Motor neuron (in vitro differentiated cells): ENCODE measurements at regions not wholly inside any gene's neighbourhood (a gene's known extent, or its start where the extent isn't known, plus 50 kb on each side); places are given as distances from the start of the nearest gene placed in this dataset.
A peak's percentile ranks its signal among the peaks of the same experiment; 100 is the strongest.

Source experiments
- ATAC-seq, 8 experiments: fragments of 200-7000 bp; cut with Tn5 transposase; replicated peaks in 6 of 8; 2 replicates each; pipeline ENCODE4 v1.8.0; 2021; ENCODE audit warnings: mild to moderate bottlenecking in 8 of 8, moderate library complexity in 8 of 8
- H3K27ac ChIP-seq, 2 donors: fragments of 250-450 bp; sonication (Bioruptor Pico); 2 replicates each; pipeline ENCODE4 v1.9.0; 2021; ENCODE audit warnings: antibody characterized with exemption in 2 of 2, mild to moderate bottlenecking in 2 of 2, moderate library complexity in 1 of 2
- H3K4me1 ChIP-seq, 2 donors: fragments of 250-450 bp; sonication (Bioruptor Pico); replicated peaks in 1 of 2; 2 replicates each; pipeline ENCODE4 v1.6.1; 2021; ENCODE audit warnings: antibody characterized with exemption in 2 of 2, mild to moderate bottlenecking in 2 of 2, moderate library complexity in 1 of 2
- H3K4me3 ChIP-seq, 5 donors: fragments of 250-450 bp; sonication (Bioruptor Pico); 2 replicates each; pipeline ENCODE4 v1.9.0; 2021; ENCODE audit warnings: antibody characterized with exemption in 5 of 5, mild to moderate bottlenecking in 5 of 5, moderate library complexity in 4 of 5
- WGBS, 10 experiments: fragments of 450-650 bp; shearing (Covaris generic); methylation state at CpG; one replicate each; pipeline ENCODE4 v1.0.0; 2022; 5-methylcytosine and 5-hydroxymethylcytosine counted together
- in situ Hi-C, 9 experiments: fragments of 400-800 bp; cut with MboI; loops; one replicate each; pipeline ENCODE4 v1.15.0; 2021; ENCODE audit warnings: low sequenced_read_pairs in 9 of 9, low pct_unique_long_range_greater_than_20kb in 2 of 9; ENCODE audit not compliant: unreplicated experiment in 9 of 9

- Histone ChIP-seq H3K4me3 (no peak overlapping the region), H3K27ac (no peak overlapping the region), H3K4me1 (peaks cover 5 to 14% of the 10 kb centered on the region in 2 donors)
- in situ Hi-C loops: no loop called here
- ATAC-seq: peak in 4 of 8 experiments; percentile 36 to 62 (median 44)
- WGBS, 10 experiments: 0 to 80% (median 39%) methylated on average over 1 to 2 of the region's 2 CpGs
Observed at GRCh38 chr15:93428807-93429351, 339.9 kb upstream of the RGMA start.

- WGBS, 10 experiments: 0 to 58% (median 20%) methylated on average over 2 to 3 of the region's 3 CpGs; no CpG with 5 or more reads in 2 of the 10 experiments
- in situ Hi-C loops: no loop called here
- ATAC-seq: peak in 7 of 8 experiments; percentile 26 to 98 (median 88)
- Histone ChIP-seq H3K27ac (no peak overlapping the region), H3K4me3 (no peak overlapping the region), H3K4me1 (peaks cover 5 to 14% of the 10 kb centered on the region in 2 donors)
Observed at GRCh38 chr15:93428150-93428549, 339.1 kb upstream of the RGMA start.

GRCh38 chr15:93424131-93424530, 335.1 kb upstream of the RGMA start:
- in situ Hi-C loops: no loop called here
- Histone ChIP-seq H3K4me3 (no peak overlapping the region), H3K4me1 (peaks cover 12 to 20% of the 10 kb centered on the region in 2 donors), H3K27ac (no peak overlapping the region)
- ATAC-seq: no peak
- 0 to 91% (median 57%) methylated on average over 2 to 4 of the region's 9 CpGs; no CpG with 5 or more reads in 5 of the 10 experiments for WGBS, 10 experiments

- Histone ChIP-seq H3K4me1 (peaks cover 10 to 13% of the 10 kb centered on the region in 2 donors), H3K27ac (no peak overlapping the region), H3K4me3 (no peak overlapping the region)
- no peak for ATAC-seq
- in situ Hi-C loops: no loop called here
- WGBS, 10 experiments: 20 to 100% (median 76%) methylated on average over 1 to 4 of the region's 5 CpGs; no CpG with 5 or more reads in 2 of the 10 experiments
Observed at GRCh38 chr15:93422476-93422875, 333.5 kb upstream of the RGMA start.

- no peak overlapping the region for H3K4me3 ChIP-seq
- H3K27ac ChIP-seq: no peak overlapping the region
- in situ Hi-C loops: no loop called here
- WGBS, 10 experiments: 0 to 90% (median 63%) methylated on average over 1 to 2 of the region's 7 CpGs; no CpG with 5 or more reads in 6 of the 10 experiments
- ATAC-seq: no peak
- H3K4me1 ChIP-seq: peaks cover 10 to 18% of the 10 kb centered on the region in 2 donors
Observed at GRCh38 chr15:93420477-93420876, 331.5 kb upstream of the RGMA start.

GRCh38 chr15:93420050-93420452, 331.0 kb upstream of the RGMA start:
- peak; percentile 20 to 85 (median 38) for ATAC-seq
- in situ Hi-C loops: no loop called here
- Histone ChIP-seq H3K4me3 (no peak overlapping the region), H3K27ac (no peak overlapping the region), H3K4me1 (peaks cover 10 to 22% of the 10 kb centered on the region in 2 donors)
- 80% methylated on average over 1 of the region's 1 CpG; no CpG with 5 or more reads in 9 of the 10 experiments for WGBS, 10 experiments

GRCh38 chr15:93418566-93418965, 329.6 kb upstream of the RGMA start:
- H3K4me1 ChIP-seq: peaks cover 10 to 22% of the 10 kb centered on the region in 2 donors
- 20 to 100% (median 72%) methylated on average over 1 to 3 of the region's 6 CpGs; no CpG with 5 or more reads in 3 of the 10 experiments for WGBS, 10 experiments
- no peak overlapping the region for H3K4me3 ChIP-seq
- no peak overlapping the region for H3K27ac ChIP-seq
- ATAC-seq: no peak
- in situ Hi-C loops: no loop called here

- no peak for ATAC-seq
- in situ Hi-C loops: no loop called here
- H3K4me3 ChIP-seq: no peak overlapping the region
- H3K27ac ChIP-seq: no peak overlapping the region
- WGBS, 10 experiments: 0 to 100% (median 89%) methylated on average over 1 to 5 of the region's 6 CpGs; no CpG with 5 or more reads in 3 of the 10 experiments
- H3K4me1 ChIP-seq: peaks cover 10 to 22% of the 10 kb centered on the region in 2 donors
Observed at GRCh38 chr15:93417631-93418030, 328.6 kb upstream of the RGMA start.

- ATAC-seq: peak in 1 of 8 experiments; percentile 23
- H3K27ac ChIP-seq: no peak overlapping the region
- H3K4me1 ChIP-seq: peaks cover 10 to 22% of the 10 kb centered on the region in 2 donors
- in situ Hi-C loops: no loop called here
- H3K4me3 ChIP-seq: no peak overlapping the region
- WGBS, 10 experiments: 0 to 100% (median 88%) methylated on average over 1 to 5 of the region's 6 CpGs; no CpG with 5 or more reads in 4 of the 10 experiments
Observed at GRCh38 chr15:93417156-93417555, 328.1 kb upstream of the RGMA start.

- Histone ChIP-seq H3K4me3 (no peak overlapping the region), H3K27ac (no peak overlapping the region), H3K4me1 (peaks cover 10 to 22% of the 10 kb centered on the region in 2 donors)
- in situ Hi-C loops: no loop called here
- WGBS, 10 experiments: 17 to 92% (median 83%) methylated on average over 1 to 3 of the region's 3 CpGs; no CpG with 5 or more reads in 4 of the 10 experiments
- ATAC-seq: no peak
Observed at GRCh38 chr15:93415576-93415975, 326.6 kb upstream of the RGMA start.

- Histone ChIP-seq H3K4me3 (no peak overlapping the region), H3K4me1 (peaks cover 6 to 18% of the 10 kb centered on the region in 2 donors), H3K27ac (no peak overlapping the region)
- ATAC-seq: no peak
- in situ Hi-C loops: no loop called here
- 7 to 100% (median 95%) methylated on average over 1 to 11 of the region's 11 CpGs; no CpG with 5 or more reads in 3 of the 10 experiments for WGBS, 10 experiments
Observed at GRCh38 chr15:93414576-93415231, 325.7 kb upstream of the RGMA start.

- 64 to 100% (median 85%) methylated on average over 3 to 9 of the region's 10 CpGs; no CpG with 5 or more reads in 4 of the 10 experiments for WGBS, 10 experiments
- H3K4me3 ChIP-seq: no peak overlapping the region
- no peak for ATAC-seq
- H3K4me1 ChIP-seq: peaks cover under 1 to 14% of the 10 kb centered on the region in 2 donors
- no peak overlapping the region for H3K27ac ChIP-seq
- in situ Hi-C loops: no loop called here
Observed at GRCh38 chr15:93413745-93414144, 324.7 kb upstream of the RGMA start.

GRCh38 chr15:93399121-93399520, 310.1 kb upstream of the RGMA start:
- peak in 1 of 8 experiments; percentile 35 for ATAC-seq
- H3K4me1 ChIP-seq: no peaks in the 10 kb centered on the region
- H3K4me3 ChIP-seq: no peak overlapping the region
- WGBS, 10 experiments: 0 to 100% (median 94%) methylated on average over 1 to 3 of the region's 3 CpGs; no CpG with 5 or more reads in 2 of the 10 experiments
- in situ Hi-C loops: no loop called here
- H3K27ac ChIP-seq: no peak overlapping the region
